ENCODE measurements at regions not wholly inside any gene's neighbourhood (a gene's known extent, or its start where the extent isn't known, plus 50 kb on each side); places are given as distances from the start of the nearest gene placed in this dataset.
"Not testable (repeated sequence)": the region's sequence is repeated elsewhere in the genome, so short reads cannot be mapped to it uniquely, and the experiment has no call there.

- DNase-seq, result no peak
- in situ Hi-C loops (cut with MboI; ENCODE audit: low pct_unique_long_range_greater_than_20kb, low sequenced_read_pairs), result no loop called here
Observed at GRCh38 chr17:77832180-77832560, 126.3 kb upstream of the TNRC6C start.

GRCh38 chr17:77833769-77834168 lies 124.7 kb upstream of the TNRC6C start:
- in situ Hi-C loops (cut with MboI; ENCODE audit: low pct_unique_long_range_greater_than_20kb, low sequenced_read_pairs), result no loop called here
- no peak for DNase-seq

GRCh38 chr17:77834170-77835115 lies 124.1 kb upstream of the TNRC6C start:
- DNase-seq, result peak; percentile 56
- in situ Hi-C loops (cut with MboI; ENCODE audit: low pct_unique_long_range_greater_than_20kb, low sequenced_read_pairs), result no loop called here

- in situ Hi-C loops (cut with MboI; ENCODE audit: low pct_unique_long_range_greater_than_20kb, low sequenced_read_pairs), result no loop called here
- no peak for DNase-seq
Observed at GRCh38 chr17:77836557-77837041, 121.9 kb upstream of the TNRC6C start.

- DNase-seq; in situ Hi-C loops (cut with MboI; ENCODE audit: low pct_unique_long_range_greater_than_20kb, low sequenced_read_pairs): not testable (repeated sequence)
Observed at GRCh38 chr17:77837072-77837471, 121.4 kb upstream of the TNRC6C start.

GRCh38 chr17:77837917-77838316 lies 120.6 kb upstream of the TNRC6C start:
- in situ Hi-C loops (cut with MboI; ENCODE audit: low pct_unique_long_range_greater_than_20kb, low sequenced_read_pairs), result no loop called here
- DNase-seq, result no peak

GRCh38 chr17:77838748-77839697 lies 119.5 kb upstream of the TNRC6C start:
- no peak for DNase-seq

GRCh38 chr17:77839698-77840512 lies 118.6 kb upstream of the TNRC6C start:
- in situ Hi-C loops (cut with MboI; ENCODE audit: low pct_unique_long_range_greater_than_20kb, low sequenced_read_pairs), result no loop called here
- no peak for DNase-seq

More at GRCh38 chr17:77838748-77839697, 119.5 kb upstream of the TNRC6C start:
- in situ Hi-C loops (cut with MboI; ENCODE audit: low pct_unique_long_range_greater_than_20kb, low sequenced_read_pairs), result no loop called here

GRCh38 chr17:77840513-77841165 lies 117.9 kb upstream of the TNRC6C start:
- in situ Hi-C loops (cut with MboI; ENCODE audit: low pct_unique_long_range_greater_than_20kb, low sequenced_read_pairs), result no loop called here
- DNase-seq, result no peak

- in situ Hi-C loops (cut with MboI; ENCODE audit: low pct_unique_long_range_greater_than_20kb, low sequenced_read_pairs), result no loop called here
- no peak for DNase-seq
Observed at GRCh38 chr17:77841742-77842527, 116.6 kb upstream of the TNRC6C start.

- DNase-seq, result peak; percentile 72
- in situ Hi-C loops (cut with MboI; ENCODE audit: low pct_unique_long_range_greater_than_20kb, low sequenced_read_pairs), result no loop called here
Observed at GRCh38 chr17:77842528-77843147, 115.9 kb upstream of the TNRC6C start.

- DNase-seq, result peak; percentile 34
- in situ Hi-C loops (cut with MboI; ENCODE audit: low pct_unique_long_range_greater_than_20kb, low sequenced_read_pairs), result not testable (repeated sequence)
Observed at GRCh38 chr17:77843255-77843895, 115.1 kb upstream of the TNRC6C start.

- in situ Hi-C loops (cut with MboI; ENCODE audit: low pct_unique_long_range_greater_than_20kb, low sequenced_read_pairs), result no loop called here
- no peak for DNase-seq
Observed at GRCh38 chr17:77843896-77844295, 114.6 kb upstream of the TNRC6C start.

GRCh38 chr17:77844681-77845080 lies 113.8 kb upstream of the TNRC6C start:
- in situ Hi-C loops (cut with MboI; ENCODE audit: low pct_unique_long_range_greater_than_20kb, low sequenced_read_pairs), result no loop called here
- no peak for DNase-seq

GRCh38 chr17:77845541-77846225 lies 112.8 kb upstream of the TNRC6C start:
- DNase-seq, result no peak
- in situ Hi-C loops (cut with MboI; ENCODE audit: low pct_unique_long_range_greater_than_20kb, low sequenced_read_pairs), result no loop called here

- DNase-seq, result peak; percentile 49
- in situ Hi-C loops (cut with MboI; ENCODE audit: low pct_unique_long_range_greater_than_20kb, low sequenced_read_pairs), result no loop called here
Observed at GRCh38 chr17:77846531-77847085, 111.9 kb upstream of the TNRC6C start.
